ENCODE measurements at regions not wholly inside any gene's neighbourhood (a gene's known extent, or its start where the extent isn't known, plus 50 kb on each side); places are given as distances from the start of the nearest gene placed in this dataset.

- Histone ChIP-seq H3K27ac (ENCODE audit: extremely low read depth, low read depth, low read length) (no peak overlapping the region), H3K9me3 (ENCODE audit: control insufficient read depth, insufficient read depth, low read depth, low read length) (no peaks in the 10 kb centered on the region), H3K4me1 (ENCODE audit: control insufficient read depth, insufficient read depth, low read length) (no peaks in the 10 kb centered on the region), H3K36me3 (ENCODE audit: control insufficient read depth in 2 of 2, insufficient read depth in 1 of 2, low read length in 2 of 2) (no peaks in the 10 kb centered on the region), H3K4me3 (ENCODE audit: low read depth, low read length) (no peak overlapping the region)
- ChIA-PET CTCF (no interaction called here), POLR2A (no interaction called here)
- TF ChIP-seq ZNF561 (tag by site-specific recombination; IDR thresholded peaks at IDR 0.05; ENCODE audit: borderline replicate concordance) (no peak), KLF16 (tag by site-specific recombination; IDR thresholded peaks at IDR 0.05) (no peak), ZBTB17 (tag by site-specific recombination; IDR thresholded peaks at IDR 0.05) (no peak), ZNF280D (tag by site-specific recombination; IDR thresholded peaks at IDR 0.05) (no peak), ZNF777 (tag by site-specific recombination; IDR thresholded peaks at IDR 0.05; ENCODE audit: borderline replicate concordance) (no peak), ZNF529 (tag by site-specific recombination; IDR thresholded peaks at IDR 0.05; ENCODE audit: insufficient replicate concordance) (no peak), REST (tag by site-specific recombination; IDR thresholded peaks at IDR 0.05) (peak; percentile 79)
Observed at GRCh38 chr10:109723305-109723704, 200.0 kb downstream of the XPNPEP1 start.

- Histone ChIP-seq H3K4me3 (ENCODE audit: low read depth, low read length) (no peak overlapping the region), H3K27ac (ENCODE audit: extremely low read depth, low read depth, low read length) (no peak overlapping the region), H3K4me1 (ENCODE audit: control insufficient read depth, insufficient read depth, low read length) (no peaks in the 10 kb centered on the region), H3K9me3 (ENCODE audit: control insufficient read depth, insufficient read depth, low read depth, low read length) (no peaks in the 10 kb centered on the region), H3K36me3 (ENCODE audit: control insufficient read depth in 2 of 2, insufficient read depth in 1 of 2, low read length in 2 of 2) (no peaks in the 10 kb centered on the region)
- POLR2A ChIA-PET = no interaction called here
- CTCF ChIA-PET = no interaction called here
- TF ChIP-seq ZNF658 (tag by site-specific recombination; IDR thresholded peaks at IDR 0.05) (no peak), ZNF26 (tag by site-specific recombination; IDR thresholded peaks at IDR 0.05) (no peak), KLF17 (tag by site-specific recombination; IDR thresholded peaks at IDR 0.05) (no peak), SCRT2 (tag by site-specific recombination; IDR thresholded peaks at IDR 0.05) (no peak), ZNF830 (tag by site-specific recombination; IDR thresholded peaks at IDR 0.05; ENCODE audit: low read depth) (no peak), ZNF585B (tag by site-specific recombination; IDR thresholded peaks at IDR 0.05) (no peak), ZNF214 (tag by site-specific recombination; IDR thresholded peaks at IDR 0.05; ENCODE audit: borderline replicate concordance) (no peak), SALL2 (tag by site-specific recombination; IDR thresholded peaks at IDR 0.05; ENCODE audit: borderline replicate concordance) (no peak), PRDM6 (tag by site-specific recombination; IDR thresholded peaks at IDR 0.05) (no peak), ZNF16 (tag by site-specific recombination; IDR thresholded peaks at IDR 0.05; ENCODE audit: low read depth) (no peak), ZNF560 (tag by site-specific recombination; IDR thresholded peaks at IDR 0.05; ENCODE audit: borderline replicate concordance) (no peak), REPIN1 (tag by site-specific recombination; IDR thresholded peaks at IDR 0.05; ENCODE audit: low read depth) (no peak), ZNF24 (tag by site-specific recombination; IDR thresholded peaks at IDR 0.05) (no peak), ZNF621 (tag by site-specific recombination; IDR thresholded peaks at IDR 0.05) (no peak)
Observed at GRCh38 chr10:109721453-109722064, 201.8 kb downstream of the XPNPEP1 start.
